Right atrium auricular region (tissue), 2 donors: ENCODE measurements at regions not wholly inside any gene's neighbourhood (a gene's known extent, or its start where the extent isn't known, plus 50 kb on each side); places are given as distances from the start of the nearest gene placed in this dataset.

Experiments used
- DNase-seq: peaks from one replicate; pipeline ENCODE4 v3.0.0-alpha.2; 2019; ENCODE audit warnings: low spot score
- H3K27ac ChIP-seq, 2 donors: fragments of 200-600 bp; sonication (generic); 1 replicate in 1 of 2; 2 replicates in 1 of 2; pipeline ENCODE4 v1.5.1; 2016 to 2019
- H3K27me3 ChIP-seq, 2 donors: fragments of 200-600 bp; sonication (generic); one replicate each; pipeline versions ENCODE4 v1.5.1 to v1.6.0; 2017 to 2019
- H3K36me3 ChIP-seq: fragments of 200-600 bp; sonication (generic); one replicate; pipeline ENCODE4 v1.5.1; 2016
- H3K4me1 ChIP-seq, 2 donors: fragments of 200-600 bp; sonication (generic); one replicate each; pipeline versions ENCODE4 v1.5.1 to v1.6.0; 2017 to 2019
- H3K4me3 ChIP-seq, 2 donors: fragments of 200-600 bp; sonication (generic); 1 replicate in 1 of 2; 2 replicates in 1 of 2; pipeline ENCODE4 v1.5.1; 2017 to 2019; ENCODE audit warnings: mild to moderate bottlenecking in 1 of 2, moderate library complexity in 1 of 2
- H3K9me3 ChIP-seq, 2 donors: fragments of 200-600 bp; sonication (generic); one replicate each; pipeline ENCODE4 v1.5.1; 2019
- TF ChIP-seq, protein P1 (sequence below), 2 donors: fragments of 200-600 bp; sonication (generic); IDR thresholded peaks; one replicate each; pipeline ENCODE4 v1.5.1; 2019; ENCODE audit warnings: antibody characterized with exemption in 2 of 2

DNA sequence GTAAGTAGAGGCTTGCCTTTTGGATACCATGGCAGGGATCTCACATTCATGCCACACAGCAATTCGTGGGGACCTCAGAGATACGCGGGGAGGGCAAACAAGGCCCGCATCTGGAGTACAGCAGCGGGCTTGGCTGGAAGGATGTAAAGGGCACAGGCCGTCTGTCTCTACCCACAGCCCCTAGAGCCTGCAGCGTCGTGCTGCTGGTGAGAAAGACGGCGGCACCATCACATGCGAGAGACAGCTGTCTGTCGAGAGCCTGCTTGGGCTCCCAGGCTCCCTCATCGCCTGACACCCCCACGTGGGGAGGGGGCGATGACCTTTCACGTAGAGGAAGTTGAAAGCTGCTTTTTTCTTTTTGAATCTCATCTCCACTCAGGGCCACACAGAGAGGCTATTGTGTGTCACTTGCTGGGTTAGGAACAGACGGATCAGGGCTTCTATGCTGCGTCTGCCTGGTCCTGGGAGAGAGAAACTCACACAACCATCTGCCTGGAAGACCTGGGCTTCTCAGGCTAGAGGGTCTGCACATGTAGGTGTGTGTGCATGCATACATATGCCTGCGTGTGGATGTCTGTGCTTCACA, 134.6 kb upstream of the PPP1R26 start:
- DNase-seq = no peak
- Histone ChIP-seq H3K36me3 (no peaks in the 10 kb centered on the region), H3K4me3 (no peak overlapping the region), H3K9me3 (no peaks in the 10 kb centered on the region), H3K27ac (no peak overlapping the region), H3K27me3 (no peaks in the 10 kb centered on the region), H3K4me1 (no peaks in the 10 kb centered on the region)
- TF ChIP-seq, protein P1, sequence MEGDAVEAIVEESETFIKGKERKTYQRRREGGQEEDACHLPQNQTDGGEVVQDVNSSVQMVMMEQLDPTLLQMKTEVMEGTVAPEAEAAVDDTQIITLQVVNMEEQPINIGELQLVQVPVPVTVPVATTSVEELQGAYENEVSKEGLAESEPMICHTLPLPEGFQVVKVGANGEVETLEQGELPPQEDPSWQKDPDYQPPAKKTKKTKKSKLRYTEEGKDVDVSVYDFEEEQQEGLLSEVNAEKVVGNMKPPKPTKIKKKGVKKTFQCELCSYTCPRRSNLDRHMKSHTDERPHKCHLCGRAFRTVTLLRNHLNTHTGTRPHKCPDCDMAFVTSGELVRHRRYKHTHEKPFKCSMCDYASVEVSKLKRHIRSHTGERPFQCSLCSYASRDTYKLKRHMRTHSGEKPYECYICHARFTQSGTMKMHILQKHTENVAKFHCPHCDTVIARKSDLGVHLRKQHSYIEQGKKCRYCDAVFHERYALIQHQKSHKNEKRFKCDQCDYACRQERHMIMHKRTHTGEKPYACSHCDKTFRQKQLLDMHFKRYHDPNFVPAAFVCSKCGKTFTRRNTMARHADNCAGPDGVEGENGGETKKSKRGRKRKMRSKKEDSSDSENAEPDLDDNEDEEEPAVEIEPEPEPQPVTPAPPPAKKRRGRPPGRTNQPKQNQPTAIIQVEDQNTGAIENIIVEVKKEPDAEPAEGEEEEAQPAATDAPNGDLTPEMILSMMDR (IDR thresholded peaks at IDR 0.05) = no peak

DNA sequence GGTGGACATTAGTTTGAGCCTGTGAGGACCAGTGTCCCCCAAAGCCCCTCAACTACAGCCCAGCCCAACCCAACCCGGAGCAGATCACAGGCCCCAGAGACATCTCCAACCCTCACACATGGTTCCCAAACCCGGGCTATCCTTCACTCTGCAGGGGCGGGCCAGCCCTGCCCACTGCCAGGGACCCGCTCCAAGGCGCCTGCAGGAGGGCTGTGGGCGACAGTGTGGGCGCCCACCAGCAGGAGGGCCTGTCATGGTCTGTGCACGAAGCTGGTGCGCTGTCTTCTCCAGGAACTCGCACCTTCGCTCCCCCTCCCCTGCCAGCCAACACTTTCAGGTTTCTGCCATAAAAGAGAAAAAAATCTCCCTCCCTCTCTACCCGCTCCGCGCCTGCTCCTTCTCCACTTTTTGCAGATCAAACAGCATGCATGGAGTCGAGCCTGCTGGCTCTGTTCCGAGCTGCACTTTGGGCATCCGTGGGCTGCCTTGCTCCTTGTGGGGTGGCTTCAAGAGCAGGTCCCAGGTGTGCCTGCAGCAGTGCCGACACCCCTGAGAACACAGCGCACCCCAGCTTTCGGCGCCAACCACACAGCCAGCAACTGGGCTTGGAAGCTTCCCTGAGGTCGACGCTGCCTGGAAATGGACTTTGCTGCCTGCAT, 133.7 kb upstream of the PPP1R26 start:
- H3K36me3 ChIP-seq = no peaks in the 10 kb centered on the region
- no peak for DNase-seq
- no peak overlapping the region for H3K4me3 ChIP-seq
- no peaks in the 10 kb centered on the region for H3K4me1 ChIP-seq
- TF ChIP-seq, protein P1 (IDR thresholded peaks at IDR 0.05) = no peak
- no peaks in the 10 kb centered on the region for H3K27me3 ChIP-seq
- no peaks in the 10 kb centered on the region for H3K9me3 ChIP-seq
- H3K27ac ChIP-seq = no peak overlapping the region

DNA sequence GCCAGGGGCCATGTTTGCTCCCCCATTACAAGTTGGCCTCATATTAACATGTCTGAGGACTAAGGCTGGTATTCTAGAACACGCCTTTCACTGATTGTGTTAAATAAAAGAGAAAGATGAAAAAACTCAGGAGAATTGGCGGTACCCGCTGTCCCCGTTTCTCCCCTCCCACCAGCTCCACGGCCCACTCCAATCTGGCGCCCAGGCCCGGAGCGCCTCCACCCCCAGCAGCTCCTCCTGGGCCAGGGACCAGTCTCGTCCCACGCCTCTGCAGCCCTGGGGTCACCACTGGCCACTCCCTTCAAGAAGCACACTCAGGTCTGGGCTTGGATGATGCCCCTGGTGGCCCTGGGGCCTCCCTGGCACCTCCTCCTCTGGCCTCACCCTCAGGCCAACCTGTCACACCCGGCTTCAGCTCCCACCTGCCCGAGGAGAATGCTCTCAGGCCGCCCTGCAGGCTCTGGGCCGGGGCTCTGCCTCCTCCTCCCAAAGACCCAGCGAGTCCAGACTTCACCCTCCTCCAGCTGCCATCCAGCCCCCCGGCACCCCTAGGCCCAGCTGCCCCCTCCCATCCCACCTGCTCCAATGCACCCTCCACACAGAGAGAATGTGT, 133.0 kb upstream of the PPP1R26 start:
- no peak for DNase-seq
- no peaks in the 10 kb centered on the region for H3K9me3 ChIP-seq
- H3K4me1 ChIP-seq = no peaks in the 10 kb centered on the region
- H3K4me3 ChIP-seq = no peak overlapping the region
- H3K27ac ChIP-seq = no peak overlapping the region
- no peaks in the 10 kb centered on the region for H3K36me3 ChIP-seq
- H3K27me3 ChIP-seq = no peaks in the 10 kb centered on the region
- TF ChIP-seq, protein P1 (IDR thresholded peaks at IDR 0.05) = no peak

DNA sequence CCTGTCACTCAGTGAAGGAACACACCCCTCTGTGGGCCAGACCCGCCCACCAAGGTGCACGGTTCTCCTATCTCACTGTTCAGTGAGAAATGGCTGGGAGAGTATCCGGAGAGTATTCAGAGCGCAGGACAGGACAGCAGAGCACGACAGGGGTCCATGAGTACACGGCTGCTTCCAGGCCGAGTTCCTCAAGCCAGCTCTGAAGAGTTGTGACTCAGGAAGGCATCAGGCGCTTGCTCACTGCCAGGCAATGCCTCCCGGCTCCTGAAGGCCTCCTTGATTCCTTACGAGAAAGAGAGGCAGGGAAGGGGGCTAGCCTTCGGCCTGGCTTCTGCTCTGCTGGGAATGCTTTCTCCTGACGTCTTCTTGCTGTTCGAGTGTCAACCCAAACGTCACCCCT, 132.1 kb upstream of the PPP1R26 start:
- Histone ChIP-seq H3K4me3 (no peak overlapping the region), H3K27me3 (no peaks in the 10 kb centered on the region), H3K4me1 (no peaks in the 10 kb centered on the region), H3K27ac (no peak overlapping the region), H3K36me3 (no peaks in the 10 kb centered on the region), H3K9me3 (no peaks in the 10 kb centered on the region)
- TF ChIP-seq, protein P1 (IDR thresholded peaks at IDR 0.05) = no peak
- DNase-seq = no peak

DNA sequence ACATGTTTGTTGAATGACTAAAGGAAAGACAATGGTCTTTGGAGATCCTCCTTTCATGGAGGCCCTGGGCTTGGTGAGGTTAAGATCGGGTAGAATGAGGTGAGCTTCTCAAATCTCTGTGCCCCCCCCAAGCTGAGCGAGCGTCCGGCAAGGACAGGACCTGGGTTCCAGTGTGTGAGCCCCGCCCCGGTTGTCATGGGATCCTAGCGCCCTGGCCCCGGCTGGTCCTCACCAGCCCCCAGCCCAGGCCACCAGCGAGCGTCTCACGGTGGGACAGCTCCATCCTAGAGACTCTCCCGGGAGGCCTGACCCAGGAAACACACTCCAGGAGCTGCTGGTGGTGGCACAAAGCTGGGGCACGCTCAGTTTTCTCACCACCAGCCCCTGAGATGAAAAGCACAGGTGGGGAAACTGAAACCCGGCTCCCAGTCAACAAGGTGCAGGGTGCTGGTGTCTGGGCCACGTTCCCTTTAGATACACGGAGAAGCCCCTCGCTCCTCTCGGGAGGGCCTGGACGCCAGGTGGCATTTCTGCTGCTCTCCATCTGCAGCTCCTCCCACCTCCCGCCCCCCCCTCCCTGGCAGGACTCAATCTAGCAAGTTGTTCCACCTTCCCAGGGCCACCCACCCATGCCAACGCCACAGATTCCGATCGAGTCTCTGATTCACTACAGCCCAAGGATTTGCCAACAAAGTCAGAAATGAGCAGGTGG, 131.3 kb upstream of the PPP1R26 start:
- TF ChIP-seq, protein P1 (IDR thresholded peaks at IDR 0.05) = no peak
- H3K4me1 ChIP-seq = no peaks in the 10 kb centered on the region
- H3K9me3 ChIP-seq = no peaks in the 10 kb centered on the region
- no peaks in the 10 kb centered on the region for H3K36me3 ChIP-seq
- H3K27ac ChIP-seq = no peak overlapping the region
- no peak overlapping the region for H3K4me3 ChIP-seq
- no peaks in the 10 kb centered on the region for H3K27me3 ChIP-seq
- no peak for DNase-seq
